ENCODE measurements at regions not wholly inside any gene's neighbourhood (a gene's known extent, or its start where the extent isn't known, plus 50 kb on each side); places are given as distances from the start of the nearest gene placed in this dataset.
A peak's percentile ranks its signal among the peaks of the same experiment; 100 is the strongest.

- DNase-seq = no peak
Observed at GRCh38 chr21:27495836-27496235, 528.9 kb upstream of the ADAMTS5 start.

- DNase-seq = no peak
Observed at GRCh38 chr21:27493542-27493941, 526.7 kb upstream of the ADAMTS5 start.

- peak; percentile 19 for DNase-seq
Observed at GRCh38 chr21:27487676-27488075, 520.8 kb upstream of the ADAMTS5 start.

- DNase-seq = no peak
Observed at GRCh38 chr21:27480841-27481261, 514.0 kb upstream of the ADAMTS5 start.

- no peak for DNase-seq
Observed at GRCh38 chr21:27477296-27477695, 510.4 kb upstream of the ADAMTS5 start.

GRCh38 chr21:27476696-27477095 lies 509.8 kb upstream of the ADAMTS5 start:
- DNase-seq = peak; percentile 42

GRCh38 chr21:27475363-27475955 lies 508.6 kb upstream of the ADAMTS5 start:
- no peak for DNase-seq

- no peak for DNase-seq
Observed at GRCh38 chr21:27467366-27467765, 500.5 kb upstream of the ADAMTS5 start.

GRCh38 chr21:27466140-27466539 lies 499.3 kb upstream of the ADAMTS5 start:
- DNase-seq = no peak

GRCh38 chr21:27464648-27465047 lies 497.8 kb upstream of the ADAMTS5 start:
- DNase-seq = no peak

GRCh38 chr21:27462726-27463125 lies 495.8 kb upstream of the ADAMTS5 start:
- no peak for DNase-seq

- DNase-seq = no peak
Observed at GRCh38 chr21:27454234-27454633, 487.3 kb upstream of the ADAMTS5 start.

GRCh38 chr21:27451116-27451515 lies 484.2 kb upstream of the ADAMTS5 start:
- no peak for DNase-seq

- DNase-seq = no peak
Observed at GRCh38 chr21:27450216-27450615, 483.3 kb upstream of the ADAMTS5 start.

- no peak for DNase-seq
Observed at GRCh38 chr21:27448960-27449359, 482.1 kb upstream of the ADAMTS5 start.

GRCh38 chr21:27447843-27448242 lies 481.0 kb upstream of the ADAMTS5 start:
- DNase-seq = no peak

- DNase-seq = peak; percentile 13
Observed at GRCh38 chr21:27429710-27430341, 462.9 kb upstream of the ADAMTS5 start.

GRCh38 chr21:27426196-27426595 lies 459.3 kb upstream of the ADAMTS5 start:
- no peak for DNase-seq

- DNase-seq = no peak
Observed at GRCh38 chr21:27425574-27425973, 458.7 kb upstream of the ADAMTS5 start.

GRCh38 chr21:27425172-27425571 lies 458.3 kb upstream of the ADAMTS5 start:
- no peak for DNase-seq

- no peak for DNase-seq
Observed at GRCh38 chr21:27424601-27425000, 457.7 kb upstream of the ADAMTS5 start.

- no peak for DNase-seq
Observed at GRCh38 chr21:27423906-27424595, 457.2 kb upstream of the ADAMTS5 start.

GRCh38 chr21:27423038-27423437 lies 456.1 kb upstream of the ADAMTS5 start:
- peak; percentile 72 for DNase-seq

- DNase-seq = no peak
Observed at GRCh38 chr21:27422435-27422834, 455.5 kb upstream of the ADAMTS5 start.
